ENCODE measurements at regions not wholly inside any gene's neighbourhood (a gene's known extent, or its start where the extent isn't known, plus 50 kb on each side); places are given as distances from the start of the nearest gene placed in this dataset.

GRCh38 chr2:76501641-76502040, 790.9 kb upstream of the GCFC2 start:
- no peak for TF ChIP-seq CTCF (IDR thresholded peaks at IDR 0.05; ENCODE audit: poor library complexity)
- TF ChIP-seq EZH2 (IDR thresholded peaks at IDR 0.05; ENCODE audit: borderline replicate concordance), result no peak
- TF ChIP-seq EZH2phosphoT487 (IDR thresholded peaks at IDR 0.05; ENCODE audit: low read depth, severe bottlenecking, unreplicated experiment), result no peak

Data from hepatocyte (in vitro differentiated cells).